NCI-H2081 treated with DMSO at 0.1 percent for 48 hours (cell line): ENCODE measurements at regions not wholly inside any gene's neighbourhood (a gene's known extent, or its start where the extent isn't known, plus 50 kb on each side); places are given as distances from the start of the nearest gene placed in this dataset.

ENCODE experiments used
- DNase-seq: peaks from one replicate; lab custom pipeline; 2025; lab: John Stamatoyannopoulos, UW

GRCh38 chr1:5235355-5235899, 581.0 kb downstream of the AJAP1 start:
- no peak for DNase-seq

DNA sequence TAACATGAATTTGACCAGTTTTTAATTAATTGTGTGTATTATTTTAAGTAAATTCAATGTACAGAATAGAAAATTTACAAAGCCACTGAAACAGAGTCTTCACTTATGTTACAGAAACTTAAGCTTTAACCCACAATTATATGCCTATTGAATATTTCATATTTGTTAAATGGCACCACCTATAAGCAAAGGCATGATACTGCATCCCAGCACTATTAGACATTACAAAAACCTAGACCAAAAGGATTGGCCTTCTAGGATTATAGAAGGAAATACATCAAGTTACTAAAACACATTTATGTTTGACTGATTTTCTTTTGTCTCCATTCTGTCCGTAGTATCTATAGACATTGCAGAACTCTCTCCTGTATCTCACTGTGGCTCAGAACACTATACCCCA, 578.1 kb downstream of the AJAP1 start:
- no peak for DNase-seq

DNA sequence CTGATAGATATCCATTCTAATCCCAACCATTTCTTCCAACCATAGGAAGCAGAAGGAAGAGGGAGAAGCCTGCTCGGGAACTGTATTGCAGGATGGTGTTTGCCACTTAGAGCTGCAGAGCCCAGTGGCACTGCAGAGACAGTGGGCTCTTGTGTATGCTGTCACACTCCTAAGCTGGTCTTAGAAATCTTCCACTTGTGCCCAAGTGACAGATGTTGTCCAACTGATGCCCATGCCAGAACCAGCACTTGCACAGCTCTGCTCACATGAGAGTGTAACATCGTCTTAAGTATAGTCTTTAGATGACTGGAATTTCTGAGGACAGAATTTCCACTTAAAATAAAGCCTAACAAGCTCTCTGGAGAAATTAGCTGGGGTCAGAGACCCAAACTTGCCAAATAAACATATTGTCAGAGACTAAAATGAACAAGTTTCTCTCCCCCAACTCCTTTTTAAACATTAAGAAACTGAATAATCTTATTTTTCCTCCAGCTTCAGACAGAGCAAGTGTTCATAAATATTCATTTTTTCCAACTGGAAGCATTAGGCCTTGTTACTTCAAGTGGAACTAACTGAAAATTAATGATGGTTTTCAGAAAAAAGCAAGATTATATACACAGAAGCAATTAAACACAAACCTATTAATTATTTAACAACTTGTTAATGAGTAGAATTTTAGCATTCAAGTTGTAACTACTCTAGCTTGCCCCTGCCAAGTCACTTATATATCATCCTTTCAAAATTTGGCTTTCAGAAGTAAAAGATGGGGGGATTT, 577.3 kb downstream of the AJAP1 start:
- DNase-seq: no peak

DNA sequence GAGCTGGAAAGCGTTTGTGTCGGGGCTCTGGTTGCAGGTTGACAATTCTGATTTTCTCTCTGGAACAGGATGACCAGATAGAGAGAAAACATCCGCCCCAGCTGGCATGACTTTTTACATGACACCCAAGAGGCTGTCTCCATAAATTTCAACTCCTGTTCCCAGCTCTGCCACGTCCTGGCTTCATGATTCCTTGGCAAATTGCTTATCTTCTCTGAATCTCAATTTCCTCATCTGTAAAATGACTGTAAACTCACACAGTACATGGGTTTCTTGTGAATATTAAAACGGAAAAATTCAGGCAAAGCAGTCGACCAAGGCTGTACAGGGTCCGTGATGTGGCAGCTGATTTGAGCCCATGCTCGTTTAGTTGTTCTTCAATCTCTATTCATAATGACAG, 572.7 kb downstream of the AJAP1 start:
- no peak for DNase-seq

GRCh38 chr1:5225707-5226704, 571.6 kb downstream of the AJAP1 start:
- no peak for DNase-seq

DNA sequence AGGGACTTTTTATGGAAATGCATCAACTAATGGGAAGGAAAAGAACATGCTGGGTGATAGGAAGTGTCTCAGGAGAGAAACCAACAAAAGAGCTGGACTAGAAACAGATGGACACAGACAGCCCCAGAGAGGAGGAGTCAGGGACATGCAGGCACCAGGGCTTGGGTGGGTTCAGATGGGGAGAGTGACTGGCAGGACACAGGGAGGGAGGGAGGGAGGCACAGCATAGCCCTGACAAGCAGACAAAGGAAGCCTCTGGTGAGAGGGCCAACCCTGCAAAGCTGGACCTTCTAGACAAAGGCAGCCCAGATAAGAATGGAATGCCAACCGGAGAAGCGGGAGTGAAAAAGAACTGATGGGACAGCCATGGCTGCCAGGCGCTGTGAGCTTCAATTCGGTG, 568.8 kb downstream of the AJAP1 start:
- no peak for DNase-seq

GRCh38 chr1:5222626-5223025, 568.2 kb downstream of the AJAP1 start:
- DNase-seq: no peak

DNA sequence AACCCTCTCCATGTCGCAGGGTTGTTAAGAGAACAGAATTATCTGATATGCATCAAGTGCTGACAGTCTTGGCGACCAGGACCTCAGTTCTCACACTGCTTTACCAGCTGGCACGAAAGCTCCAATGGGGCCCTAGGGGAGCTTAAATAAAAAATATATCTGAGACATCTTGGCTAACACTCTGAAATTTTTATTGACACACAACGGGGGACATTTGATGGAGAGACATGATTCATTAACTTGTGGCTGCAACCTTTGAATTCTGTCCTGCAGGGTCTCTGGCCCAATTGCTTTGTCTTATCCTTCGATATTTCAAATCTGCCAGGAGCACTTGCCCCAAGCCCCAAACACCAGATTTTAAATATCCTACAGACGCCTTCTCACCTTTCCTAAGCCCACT, 567.0 kb downstream of the AJAP1 start:
- no peak for DNase-seq

GRCh38 chr1:5220821-5221220, 566.4 kb downstream of the AJAP1 start:
- DNase-seq: no peak

DNA sequence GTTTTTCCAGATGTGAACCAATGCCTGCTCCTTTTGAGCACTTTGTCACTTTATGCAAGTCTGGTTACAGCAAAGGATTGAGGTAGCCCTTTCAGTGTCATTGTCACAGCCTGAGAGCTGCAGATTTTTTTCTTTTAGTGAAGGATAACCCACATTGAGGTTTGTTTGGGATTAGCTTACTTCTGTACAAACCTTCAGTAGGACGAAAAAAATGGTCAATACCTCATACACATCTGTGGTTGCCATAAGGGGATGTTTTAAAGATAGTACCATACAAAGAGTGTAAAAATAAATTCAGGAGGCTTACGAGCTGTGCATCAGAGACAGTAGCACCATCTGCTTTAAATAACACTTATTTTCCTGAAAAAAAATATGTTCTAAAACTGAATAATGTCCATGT, 566.0 kb downstream of the AJAP1 start:
- DNase-seq: no peak

- no peak for DNase-seq
Observed at GRCh38 chr1:5200006-5200405, 545.6 kb downstream of the AJAP1 start.

- DNase-seq: no peak
Observed at GRCh38 chr1:5198328-5198727, 543.9 kb downstream of the AJAP1 start.

- DNase-seq: no peak
Observed at GRCh38 chr1:5191470-5191869, 537.1 kb downstream of the AJAP1 start.

DNA sequence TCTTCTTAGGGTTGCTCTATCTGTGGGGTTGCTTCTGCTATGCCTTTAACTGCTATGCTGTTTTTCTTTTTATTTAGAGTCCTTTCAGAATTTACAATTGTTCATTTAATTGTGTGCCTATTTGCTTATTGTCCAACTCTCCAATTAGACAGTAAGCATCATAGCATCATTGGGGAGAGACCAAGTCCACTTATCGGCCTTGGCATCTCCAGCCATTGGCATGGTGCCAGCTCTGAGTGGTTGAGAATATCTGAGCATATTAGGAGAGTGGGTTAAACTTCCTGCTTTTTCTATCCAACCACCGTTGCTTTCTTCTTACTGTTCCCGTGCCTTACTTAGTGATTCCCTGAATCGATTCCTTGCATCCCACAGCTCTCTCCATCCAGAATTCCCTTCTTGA, 535.0 kb downstream of the AJAP1 start:
- DNase-seq: no peak

- DNase-seq: no peak
Observed at GRCh38 chr1:5165762-5166161, 511.4 kb downstream of the AJAP1 start.

- no peak for DNase-seq
Observed at GRCh38 chr1:5164158-5164557, 509.7 kb downstream of the AJAP1 start.

DNA sequence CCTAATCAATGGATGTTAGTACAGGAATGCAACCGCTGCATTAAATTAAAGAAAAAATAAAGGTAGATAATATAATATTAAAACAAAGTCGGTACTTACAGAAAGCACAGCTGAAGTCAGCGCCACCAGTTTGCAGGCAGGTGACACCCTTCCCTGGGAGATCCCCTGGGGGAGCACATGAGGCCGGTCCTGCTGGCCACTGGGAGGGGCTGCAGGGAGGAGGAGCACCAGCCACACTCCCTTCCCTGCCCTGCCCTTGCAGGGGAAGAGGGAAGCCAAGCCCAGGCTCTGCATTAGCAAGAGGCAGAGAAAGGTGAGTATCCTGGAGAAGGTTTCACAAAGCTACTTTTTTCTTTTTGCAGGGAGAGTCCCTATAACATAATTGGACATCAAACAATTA, 507.0 kb downstream of the AJAP1 start:
- no peak for DNase-seq

DNA sequence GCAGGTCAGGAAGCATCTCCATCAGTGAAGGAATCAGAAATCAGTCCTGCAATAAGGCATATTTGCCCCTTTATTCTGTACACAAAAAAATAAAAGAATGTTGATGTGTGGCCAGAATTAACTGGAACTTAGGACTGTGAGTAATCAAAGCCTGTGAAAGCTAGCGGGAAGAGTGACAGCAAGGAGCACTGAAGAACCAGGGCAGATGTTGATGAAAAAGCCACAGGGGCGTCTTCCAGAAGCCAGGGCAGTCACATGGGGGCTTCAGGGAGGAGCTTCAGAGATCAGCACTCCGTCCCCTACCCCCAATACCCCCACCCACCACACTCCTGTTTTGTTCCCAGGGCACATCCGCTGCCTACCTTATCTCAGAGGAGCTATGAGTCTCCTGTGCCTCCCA, 502.8 kb downstream of the AJAP1 start:
- no peak for DNase-seq

- no peak for DNase-seq
Observed at GRCh38 chr1:5156416-5157120, 502.2 kb downstream of the AJAP1 start.

DNA sequence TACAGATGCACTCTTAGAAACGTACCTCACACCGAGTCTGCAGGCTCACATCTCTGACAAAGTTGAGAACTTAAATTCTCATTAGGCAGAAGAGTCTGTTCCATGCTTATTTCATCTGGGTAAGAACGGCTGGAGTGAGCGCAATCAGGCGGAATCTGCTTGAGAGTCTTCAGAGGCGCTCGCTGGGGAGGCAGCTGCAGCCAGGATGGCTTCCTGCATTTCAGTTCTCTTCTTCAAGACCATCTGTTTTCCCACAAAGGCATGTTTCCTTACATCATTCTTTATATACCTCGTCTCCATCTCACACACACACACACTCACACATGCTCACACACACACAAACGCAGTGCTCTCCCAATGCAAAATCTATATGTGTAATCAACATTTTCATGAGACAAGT, 497.1 kb downstream of the AJAP1 start:
- DNase-seq: no peak

DNA sequence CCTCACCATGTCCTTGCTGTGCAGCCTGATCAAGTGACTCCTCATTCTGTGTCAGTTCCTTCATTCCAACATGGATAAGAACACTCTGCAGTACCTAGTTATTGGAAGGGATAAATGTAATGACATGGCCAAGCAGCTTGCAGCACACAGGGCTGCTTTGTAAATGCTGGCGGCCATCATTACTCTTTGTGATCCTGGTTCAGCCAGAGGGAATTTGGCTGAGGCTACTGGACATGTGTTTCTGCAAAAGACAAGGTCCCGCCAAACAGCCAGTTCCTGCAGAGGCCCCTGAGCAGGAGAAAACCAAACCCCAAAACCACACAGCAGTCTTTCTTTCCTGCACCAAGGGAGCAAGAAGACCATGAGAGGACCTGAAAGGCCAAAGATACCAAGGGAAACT, 495.8 kb downstream of the AJAP1 start:
- DNase-seq: no peak

DNA sequence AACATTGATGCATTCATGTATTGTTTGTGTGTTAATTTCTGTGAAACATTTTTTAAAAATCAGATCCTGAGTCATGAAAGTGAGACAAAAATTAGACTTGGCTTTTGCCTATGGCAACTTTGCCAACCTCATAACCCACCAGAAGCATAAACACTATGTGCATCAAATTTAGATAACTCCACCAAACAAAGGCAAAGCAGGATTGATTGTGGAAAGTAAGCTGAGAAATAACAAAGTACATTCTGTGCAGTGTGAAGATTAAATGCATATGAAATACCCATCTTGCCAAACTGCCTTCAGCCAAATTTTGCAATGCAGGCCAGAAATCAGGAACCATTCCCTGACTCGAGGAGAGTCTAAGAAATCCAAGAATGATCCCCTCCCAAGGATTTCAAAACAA, 493.4 kb downstream of the AJAP1 start:
- no peak for DNase-seq
